Neural progenitor cell (in vitro differentiated cells): ENCODE measurements at regions not wholly inside any gene's neighbourhood (a gene's known extent, or its start where the extent isn't known, plus 50 kb on each side); places are given as distances from the start of the nearest gene placed in this dataset.

Source experiments
- DNase-seq: peaks from one replicate; pipeline ENCODE4 v3.0.0-alpha.2; 2016; ENCODE audit warnings: low spot score
- H2AFZ ChIP-seq: fragments of 200-600 bp; sonication (generic); replicated peaks from 2 replicates; pipeline ENCODE4 v1.6.1; 2016; ENCODE audit warnings: antibody characterized with exemption
- H3F3A ChIP-seq: fragments of 200-600 bp; sonication (generic); 2 replicates; pipeline ENCODE4 v1.6.1; 2016; ENCODE audit warnings: antibody characterized with exemption, low read depth
- H3K27ac ChIP-seq: fragments of 200-600 bp; sonication (generic); 2 replicates; pipeline ENCODE4 v1.5.1; 2016; ENCODE audit warnings: mild to moderate bottlenecking
- H3K27me3 ChIP-seq: fragments of 200-600 bp; sonication (generic); 2 replicates; pipeline ENCODE4 v1.6.1; 2016; ENCODE audit warnings: mild to moderate bottlenecking, moderate library complexity
- H3K36me3 ChIP-seq: fragments of 200-600 bp; sonication (generic); 2 replicates; pipeline ENCODE4 v1.5.1; 2016
- H3K4me1 ChIP-seq: fragments of 200-600 bp; sonication (generic); 2 replicates; pipeline ENCODE4 v1.6.1; 2016; ENCODE audit warnings: mixed run types
- H3K4me2 ChIP-seq: fragments of 200-600 bp; sonication (generic); 2 replicates; pipeline ENCODE4 v1.6.1; 2016
- H3K4me3 ChIP-seq: fragments of 200-600 bp; sonication (generic); 2 replicates; pipeline ENCODE4 v1.5.1; 2016
- H3K79me2 ChIP-seq: fragments of 200-600 bp; sonication (generic); 2 replicates; pipeline ENCODE4 v1.6.1; 2016; ENCODE audit warnings: low read depth
- H3K9ac ChIP-seq: fragments of 200-600 bp; sonication (generic); 2 replicates; pipeline ENCODE4 v1.6.1; 2016
- H3K9me3 ChIP-seq: fragments of 200-600 bp; sonication (generic); 2 replicates; pipeline ENCODE4 v1.5.1; 2016; ENCODE audit warnings: low read depth
- H4K20me1 ChIP-seq: fragments of 200-600 bp; sonication (generic); 2 replicates; pipeline ENCODE4 v1.6.1; 2016; ENCODE audit warnings: low read depth
- H3K27ac Mint-ChIP-seq: 3 replicates; pipeline ENCODE4 v1.8.0; 2021; ENCODE audit warnings: mixed read lengths
- H3K27me3 Mint-ChIP-seq: 2 replicates; pipeline ENCODE4 v1.8.0; 2022; ENCODE audit warnings: low read depth, mild to moderate bottlenecking, inconsistent platforms, moderate library complexity, mixed read lengths; ENCODE audit not compliant: insufficient read depth
- H3K36me3 Mint-ChIP-seq: 3 replicates; pipeline ENCODE4 v1.8.0; 2021; ENCODE audit warnings: mixed read lengths
- H3K4me1 Mint-ChIP-seq: 3 replicates; pipeline ENCODE4 v1.8.0; 2021; ENCODE audit warnings: mixed read lengths
- H3K4me3 Mint-ChIP-seq: 3 replicates; pipeline ENCODE4 v1.8.0; 2021; ENCODE audit warnings: mild to moderate bottlenecking, moderate library complexity, mixed read lengths
- H3K9me3 Mint-ChIP-seq: 3 replicates; pipeline ENCODE4 v1.8.0; 2020; ENCODE audit warnings: mixed read lengths
- CTCF ChIP-seq: fragments of 200-600 bp; sonication (generic); IDR thresholded peaks from 2 replicates; pipeline ENCODE4 v1.5.1; 2017; ENCODE audit warnings: antibody characterized with exemption, mild to moderate bottlenecking
- EZH2 ChIP-seq: fragments of 200-600 bp; sonication (generic); IDR thresholded peaks from 2 replicates; pipeline ENCODE4 v1.6.1; 2017; ENCODE audit warnings: antibody characterized with exemption, mild to moderate bottlenecking, moderate library complexity
- EZH2phosphoT487 ChIP-seq: fragments of 200-600 bp; sonication (generic); IDR thresholded peaks from 2 replicates; pipeline ENCODE4 v1.6.1; 2017; ENCODE audit warnings: antibody characterized with exemption

GRCh38 chr4:119797238-119797894 lies 168.8 kb upstream of the PDE5A start:
- Histone ChIP-seq H2AFZ (no peak overlapping the region), H3K27me3 (no peaks in the 10 kb centered on the region), H3K4me2 (no peak overlapping the region), H4K20me1 (no peaks in the 10 kb centered on the region), H3K36me3 (no peaks in the 10 kb centered on the region), H3K4me1 (no peaks in the 10 kb centered on the region), H3K4me3 (no peak overlapping the region), H3F3A (no peaks in the 10 kb centered on the region), H3K79me2 (no peaks in the 10 kb centered on the region), H3K27ac (no peak overlapping the region), H3K9me3 (no peaks in the 10 kb centered on the region), H3K9ac (no peak overlapping the region)
- TF ChIP-seq EZH2 (no peak), EZH2phosphoT487 (no peak), CTCF (no peak)
- no peak overlapping the region for H3K4me3 Mint-ChIP-seq
- H3K27me3 Mint-ChIP-seq, result peaks cover 3% of the 10 kb centered on the region
- H3K36me3 Mint-ChIP-seq, result no peaks in the 10 kb centered on the region
- H3K4me1 Mint-ChIP-seq, result no peaks in the 10 kb centered on the region
- no peak for DNase-seq
- no peaks in the 10 kb centered on the region for H3K9me3 Mint-ChIP-seq
- no peak overlapping the region for H3K27ac Mint-ChIP-seq

- Histone ChIP-seq H3K27me3 (no peaks in the 10 kb centered on the region), H3F3A (no peaks in the 10 kb centered on the region), H2AFZ (no peak overlapping the region), H3K9me3 (no peaks in the 10 kb centered on the region), H3K79me2 (no peaks in the 10 kb centered on the region), H3K9ac (no peak overlapping the region), H3K4me1 (no peaks in the 10 kb centered on the region), H3K4me3 (no peak overlapping the region), H3K4me2 (no peak overlapping the region), H4K20me1 (no peaks in the 10 kb centered on the region), H3K36me3 (no peaks in the 10 kb centered on the region), H3K27ac (no peak overlapping the region)
- no peak overlapping the region for H3K27ac Mint-ChIP-seq
- H3K9me3 Mint-ChIP-seq, result no peaks in the 10 kb centered on the region
- no peaks in the 10 kb centered on the region for H3K36me3 Mint-ChIP-seq
- H3K27me3 Mint-ChIP-seq, result peaks cover 3% of the 10 kb centered on the region
- no peak overlapping the region for H3K4me3 Mint-ChIP-seq
- no peak for DNase-seq
- TF ChIP-seq EZH2phosphoT487, result no peak
- H3K4me1 Mint-ChIP-seq, result no peaks in the 10 kb centered on the region
Measured at GRCh38 chr4:119795986-119796578, 167.5 kb upstream of the PDE5A start.

- Histone ChIP-seq H3K27me3 (no peaks in the 10 kb centered on the region), H2AFZ (no peak overlapping the region), H3K27ac (no peak overlapping the region), H4K20me1 (no peaks in the 10 kb centered on the region), H3K4me2 (no peak overlapping the region), H3F3A (no peaks in the 10 kb centered on the region), H3K9ac (no peak overlapping the region), H3K4me1 (no peaks in the 10 kb centered on the region), H3K9me3 (no peaks in the 10 kb centered on the region), H3K79me2 (no peaks in the 10 kb centered on the region), H3K36me3 (no peaks in the 10 kb centered on the region), H3K4me3 (no peak overlapping the region)
- H3K4me3 Mint-ChIP-seq, result no peak overlapping the region
- H3K36me3 Mint-ChIP-seq, result no peaks in the 10 kb centered on the region
- no peaks in the 10 kb centered on the region for H3K4me1 Mint-ChIP-seq
- no peak for DNase-seq
- H3K9me3 Mint-ChIP-seq, result no peaks in the 10 kb centered on the region
- H3K27me3 Mint-ChIP-seq, result peaks cover 3% of the 10 kb centered on the region
- no peak overlapping the region for H3K27ac Mint-ChIP-seq
- TF ChIP-seq EZH2phosphoT487 (no peak), CTCF (no peak), EZH2 (no peak)
Measured at GRCh38 chr4:119794681-119795080, 166.1 kb upstream of the PDE5A start.

- Histone ChIP-seq H3F3A (no peaks in the 10 kb centered on the region), H3K79me2 (no peaks in the 10 kb centered on the region), H2AFZ (no peak overlapping the region), H4K20me1 (no peaks in the 10 kb centered on the region), H3K4me1 (no peaks in the 10 kb centered on the region), H3K27me3 (no peaks in the 10 kb centered on the region), H3K27ac (no peak overlapping the region), H3K4me3 (no peak overlapping the region), H3K36me3 (no peaks in the 10 kb centered on the region), H3K9ac (no peak overlapping the region), H3K9me3 (no peaks in the 10 kb centered on the region), H3K4me2 (no peak overlapping the region)
- Mint-ChIP-seq H3K4me1 (no peaks in the 10 kb centered on the region), H3K27ac (no peak overlapping the region), H3K36me3 (no peaks in the 10 kb centered on the region), H3K4me3 (no peak overlapping the region), H3K27me3 (peaks cover 3% of the 10 kb centered on the region), H3K9me3 (no peaks in the 10 kb centered on the region)
- DNase-seq, result no peak
- TF ChIP-seq EZH2phosphoT487 (no peak), CTCF (no peak), EZH2 (no peak)
Measured at GRCh38 chr4:119794113-119794512, 165.5 kb upstream of the PDE5A start.
